ENCODE measurements at regions not wholly inside any gene's neighbourhood (a gene's known extent, or its start where the extent isn't known, plus 50 kb on each side); places are given as distances from the start of the nearest gene placed in this dataset.

GRCh38 chr2:157056200-157056676 lies 201.3 kb upstream of the GALNT5 start:
- DNase-seq (ENCODE audit: low read depth): peak; percentile 15

- DNase-seq (ENCODE audit: low read depth): no peak
Observed at GRCh38 chr2:157058161-157058560, 199.3 kb upstream of the GALNT5 start.

DNA sequence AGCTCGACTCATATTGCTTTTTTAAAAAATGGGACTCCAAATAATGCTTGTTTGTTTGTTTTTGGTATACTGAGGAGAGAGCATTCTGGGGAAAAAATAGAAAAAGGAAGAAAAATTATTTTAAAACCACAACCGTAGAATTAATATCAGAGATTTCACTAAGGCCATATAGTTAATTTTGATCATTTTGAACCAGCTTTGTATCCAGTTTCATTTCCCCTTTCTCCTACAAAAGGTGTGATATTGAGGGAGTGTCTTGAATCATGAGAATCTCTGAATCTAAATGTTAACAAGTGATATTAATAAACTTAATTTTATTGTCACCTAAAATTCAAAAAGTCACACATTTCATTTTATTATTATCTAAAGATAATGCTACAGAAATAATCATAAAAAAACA lies 198.5 kb upstream of the GALNT5 start:
- DNase-seq (ENCODE audit: low read depth): no peak

DNA sequence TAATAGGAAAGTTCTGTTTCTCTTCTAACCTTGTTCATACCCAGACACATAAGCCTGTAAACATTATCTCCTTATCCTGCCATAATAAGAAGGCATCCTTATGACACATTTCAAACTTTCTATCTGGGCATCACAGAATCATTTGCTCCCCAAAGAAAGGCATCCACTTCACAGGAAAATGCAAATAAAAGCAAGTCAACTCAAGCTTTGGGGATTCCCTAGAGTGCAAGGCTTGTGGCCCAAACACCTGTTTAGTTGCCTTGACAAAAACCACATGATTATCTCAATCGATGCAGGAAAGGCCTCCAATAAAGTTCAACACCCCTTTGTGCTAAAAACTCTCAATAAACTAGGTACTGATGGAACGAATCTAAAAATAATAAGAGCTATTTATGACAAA lies 195.7 kb upstream of the GALNT5 start:
- DNase-seq (ENCODE audit: low read depth): no peak

DNA sequence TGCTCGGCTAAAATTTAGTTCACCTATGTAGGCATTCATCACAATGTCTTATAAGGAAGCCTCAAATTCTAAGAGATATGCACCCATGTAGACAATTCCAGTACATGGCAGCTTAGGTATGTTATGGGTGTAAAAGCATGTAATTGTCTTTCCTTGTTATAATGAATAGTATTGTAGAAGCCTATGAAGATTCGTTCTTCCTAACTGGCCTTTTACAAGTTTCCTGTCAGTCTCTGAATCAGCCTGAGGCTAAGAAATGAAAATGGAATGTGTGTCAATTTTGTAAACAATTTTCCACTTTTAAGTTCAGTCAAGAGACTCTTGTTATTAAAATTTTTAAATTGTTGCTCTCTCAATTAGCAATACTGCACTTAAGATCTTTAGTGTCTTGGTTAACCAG lies 189.9 kb upstream of the GALNT5 start:
- no peak for DNase-seq (ENCODE audit: low read depth)

DNA sequence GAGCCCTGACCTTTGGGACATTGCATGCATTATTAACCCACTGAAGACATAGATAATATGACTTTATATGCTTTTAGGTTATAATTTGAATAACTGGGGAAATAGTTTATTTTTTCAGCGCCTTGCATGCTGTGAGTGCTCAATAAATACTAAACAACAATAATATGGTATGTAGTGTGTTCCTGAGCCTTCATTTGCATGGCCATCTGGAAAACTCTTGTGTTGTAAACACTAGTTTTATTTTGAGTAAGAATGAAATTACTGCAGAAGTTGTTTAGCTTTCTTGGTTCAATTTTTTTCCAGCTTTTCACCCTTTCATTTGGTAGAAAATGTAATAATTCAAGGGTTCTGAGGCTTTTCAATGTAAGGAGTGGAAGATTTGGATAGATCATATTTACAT lies 189.3 kb upstream of the GALNT5 start:
- no peak for DNase-seq (ENCODE audit: low read depth)

GRCh38 chr2:157075924-157076323 lies 181.6 kb upstream of the GALNT5 start:
- DNase-seq (ENCODE audit: low read depth): no peak

- DNase-seq (ENCODE audit: low read depth): no peak
Observed at GRCh38 chr2:157076526-157077161, 180.9 kb upstream of the GALNT5 start.

- DNase-seq (ENCODE audit: low read depth): no peak
Observed at GRCh38 chr2:157077753-157078350, 179.7 kb upstream of the GALNT5 start.

- no peak for DNase-seq (ENCODE audit: low read depth)
Observed at GRCh38 chr2:157082950-157083349, 174.6 kb upstream of the GALNT5 start.

- DNase-seq (ENCODE audit: low read depth): no peak
Observed at GRCh38 chr2:157085522-157085921, 172.0 kb upstream of the GALNT5 start.

GRCh38 chr2:157087373-157088002 lies 170.0 kb upstream of the GALNT5 start:
- DNase-seq (ENCODE audit: low read depth): peak; percentile 36

DNA sequence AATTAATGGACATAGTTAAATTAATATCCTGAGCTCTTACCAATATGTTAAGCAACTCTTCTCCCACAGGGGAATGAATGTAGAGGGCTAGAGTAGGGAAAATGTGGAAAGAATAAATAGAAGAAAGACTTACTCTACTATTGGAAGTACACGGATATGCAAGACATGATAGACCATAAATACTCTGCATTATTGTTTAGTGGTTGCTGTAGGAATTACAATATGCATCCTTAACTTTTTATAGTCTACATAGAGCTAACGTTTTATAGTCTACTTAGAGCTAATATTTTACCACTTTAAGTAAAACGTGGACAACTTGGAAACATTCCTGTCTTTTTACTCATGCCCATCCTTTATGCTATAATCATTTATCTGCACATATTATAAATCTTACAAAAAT lies 163.8 kb upstream of the GALNT5 start:
- DNase-seq (ENCODE audit: low read depth): no peak

- no peak for DNase-seq (ENCODE audit: low read depth)
Observed at GRCh38 chr2:157105372-157105771, 152.1 kb upstream of the GALNT5 start.

DNA sequence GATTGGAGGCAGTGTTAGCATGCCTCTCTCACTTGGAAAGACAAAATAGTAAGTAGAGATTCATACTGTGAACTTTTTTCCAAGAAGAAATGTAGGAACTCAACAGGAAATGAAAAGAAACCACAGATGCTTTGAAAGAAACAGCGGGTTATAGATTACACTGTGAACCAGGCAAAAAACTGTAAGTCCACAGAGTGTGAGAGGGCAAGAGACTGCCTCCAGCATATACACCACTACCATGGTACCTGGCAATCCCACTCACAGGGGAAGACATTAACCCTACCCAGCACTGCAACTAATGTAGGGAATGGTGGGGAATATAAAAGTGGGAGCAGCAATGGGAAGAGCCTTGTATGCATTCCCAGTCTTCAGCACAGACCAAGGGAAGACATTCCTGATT lies 150.6 kb upstream of the GALNT5 start:
- no peak for DNase-seq (ENCODE audit: low read depth)

- DNase-seq (ENCODE audit: low read depth): no peak
Observed at GRCh38 chr2:157107460-157107859, 150.0 kb upstream of the GALNT5 start.

- no peak for DNase-seq (ENCODE audit: low read depth)
Observed at GRCh38 chr2:157107877-157108276, 149.6 kb upstream of the GALNT5 start.

DNA sequence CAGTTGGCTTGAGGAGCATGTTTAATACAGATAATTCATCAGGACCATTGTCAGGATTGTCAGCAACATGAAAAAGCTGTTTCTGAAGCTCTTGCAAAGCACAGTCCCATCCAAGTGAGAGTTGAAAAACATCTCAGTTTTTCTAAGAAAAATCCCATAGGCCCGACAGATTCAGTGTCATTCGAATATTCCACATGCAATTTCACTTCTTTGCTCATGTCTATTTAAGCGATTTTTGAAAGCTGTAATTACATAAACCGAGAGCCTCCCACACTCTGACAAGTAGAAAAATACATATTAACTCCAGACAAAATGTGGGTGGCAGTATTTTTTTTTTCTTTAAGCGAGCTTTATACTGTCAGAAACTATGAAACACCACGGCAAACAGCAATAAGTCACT lies 134.7 kb upstream of the GALNT5 start:
- no peak for DNase-seq (ENCODE audit: low read depth)

DNA sequence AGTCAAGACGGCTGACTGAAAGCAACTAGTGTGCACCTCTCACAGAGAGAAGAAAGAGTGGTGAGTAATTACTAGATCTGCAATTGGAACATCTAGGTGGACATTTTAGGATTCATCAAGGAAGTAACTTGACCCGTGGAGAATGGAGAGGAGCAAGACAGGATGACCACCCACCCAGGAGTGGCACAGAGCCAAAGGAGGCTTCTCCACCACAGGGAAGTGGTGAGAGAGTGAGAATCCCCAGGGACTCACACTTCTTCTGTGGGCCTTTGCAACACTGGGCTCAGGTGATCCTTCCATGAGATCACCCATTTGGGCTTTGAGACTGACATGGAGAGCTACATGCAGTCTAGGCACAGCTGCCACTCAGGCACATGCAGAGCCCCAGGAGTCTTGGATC lies 132.8 kb upstream of the GALNT5 start:
- DNase-seq (ENCODE audit: low read depth): no peak

GRCh38 chr2:157125685-157126084 lies 131.8 kb upstream of the GALNT5 start:
- no peak for DNase-seq (ENCODE audit: low read depth)

DNA sequence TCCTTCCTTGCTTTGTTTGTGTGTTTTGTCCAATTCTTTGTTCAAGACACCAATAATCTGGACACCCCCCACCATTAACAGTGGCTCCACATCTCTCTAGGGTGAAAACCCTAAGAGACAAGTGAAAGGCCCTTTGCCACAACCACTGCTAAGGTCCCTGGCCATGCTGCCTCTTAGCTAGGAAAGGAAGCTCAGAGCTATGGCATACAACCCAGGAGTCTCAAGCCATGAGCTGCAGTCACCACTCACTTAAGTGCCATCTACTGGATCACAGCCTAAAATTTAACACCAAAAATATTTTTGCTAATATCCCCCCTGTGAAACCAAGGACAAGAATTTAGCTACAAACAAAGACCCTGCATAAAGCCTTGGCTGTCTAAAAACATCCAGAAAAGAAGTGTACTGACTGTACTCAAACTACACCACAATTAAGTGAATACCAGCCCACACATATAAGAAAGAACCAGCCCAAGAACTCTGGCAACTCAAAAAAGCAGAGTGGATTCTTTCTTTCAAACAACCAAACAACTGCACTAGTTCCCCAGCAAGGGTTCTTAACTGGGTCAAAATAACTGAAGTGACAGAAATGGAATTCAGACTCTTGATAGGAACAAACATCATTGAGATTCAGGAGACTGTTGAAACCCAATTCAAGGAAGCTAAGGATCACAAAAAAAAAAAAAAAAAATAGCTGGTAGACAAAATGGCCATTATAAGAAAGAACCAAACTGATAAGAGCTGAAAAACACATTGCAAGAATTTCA lies 130.1 kb upstream of the GALNT5 start:
- DNase-seq (ENCODE audit: low read depth): no peak

- no peak for DNase-seq (ENCODE audit: low read depth)
Observed at GRCh38 chr2:157143901-157144300, 113.6 kb upstream of the GALNT5 start.

DNA sequence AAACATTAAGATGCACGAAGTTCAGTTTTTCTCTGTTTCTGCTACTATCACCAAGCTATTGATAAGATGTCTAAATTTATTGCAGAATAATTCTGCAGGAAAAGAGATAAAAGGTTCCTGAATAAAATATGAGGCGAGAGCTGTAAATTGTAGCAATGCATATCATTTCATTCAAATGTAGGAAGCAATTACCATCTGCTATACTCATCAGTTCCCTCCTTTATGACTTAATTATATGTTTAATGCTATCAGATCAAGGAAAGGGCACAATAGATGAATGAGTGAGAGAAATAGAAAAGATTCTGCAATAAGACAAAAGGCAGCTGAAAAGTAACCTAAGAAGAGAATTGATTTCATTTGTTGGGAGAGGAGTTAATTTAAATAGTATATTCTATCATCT lies 108.2 kb upstream of the GALNT5 start:
- no peak for DNase-seq (ENCODE audit: low read depth)

Data from GM04503 (cell line).